Islet precursor cell (in vitro differentiated cells): ENCODE measurements at regions not wholly inside any gene's neighbourhood (a gene's known extent, or its start where the extent isn't known, plus 50 kb on each side); places are given as distances from the start of the nearest gene placed in this dataset.

Experiments
- DNase-seq: peaks from one replicate; pipeline ENCODE4 v3.0.0-alpha.2; 2018

DNA sequence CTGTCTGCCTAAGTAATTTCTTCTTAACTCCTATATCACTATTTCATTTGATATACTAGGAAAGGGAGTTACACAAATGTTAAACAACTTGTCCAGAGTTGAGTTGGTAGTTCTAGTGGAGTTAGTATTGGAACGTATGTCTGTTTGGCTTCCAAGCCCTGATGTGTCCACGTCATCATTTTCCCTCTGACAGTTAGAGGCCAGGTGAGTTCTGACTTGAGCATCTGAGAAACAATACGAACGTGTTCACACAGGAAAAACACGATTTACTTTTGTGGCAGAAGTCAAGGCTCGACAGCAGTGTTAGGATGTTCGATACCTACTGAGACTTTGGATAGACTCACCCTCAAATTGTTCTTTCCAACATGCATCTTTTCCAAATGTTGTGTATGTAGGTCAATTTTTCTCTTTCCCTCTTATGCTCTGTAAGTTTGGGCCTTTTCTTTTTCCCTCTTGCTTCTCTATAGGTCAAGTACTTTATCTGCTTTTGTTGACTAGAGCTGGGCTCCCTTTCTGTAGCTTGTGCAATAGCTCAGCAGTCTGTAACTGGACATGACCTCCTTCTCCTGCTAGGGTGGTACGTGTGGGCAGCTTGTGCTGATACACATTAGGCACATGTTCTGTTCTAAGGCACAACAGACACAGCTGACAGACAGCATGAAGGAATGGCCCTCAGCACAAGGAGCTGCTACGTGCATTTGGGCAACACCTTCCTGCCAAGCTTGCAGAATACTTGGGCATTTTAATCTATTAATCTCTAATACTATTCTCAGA, 222.9 kb downstream of the PTEN start:
- no peak for DNase-seq

DNA sequence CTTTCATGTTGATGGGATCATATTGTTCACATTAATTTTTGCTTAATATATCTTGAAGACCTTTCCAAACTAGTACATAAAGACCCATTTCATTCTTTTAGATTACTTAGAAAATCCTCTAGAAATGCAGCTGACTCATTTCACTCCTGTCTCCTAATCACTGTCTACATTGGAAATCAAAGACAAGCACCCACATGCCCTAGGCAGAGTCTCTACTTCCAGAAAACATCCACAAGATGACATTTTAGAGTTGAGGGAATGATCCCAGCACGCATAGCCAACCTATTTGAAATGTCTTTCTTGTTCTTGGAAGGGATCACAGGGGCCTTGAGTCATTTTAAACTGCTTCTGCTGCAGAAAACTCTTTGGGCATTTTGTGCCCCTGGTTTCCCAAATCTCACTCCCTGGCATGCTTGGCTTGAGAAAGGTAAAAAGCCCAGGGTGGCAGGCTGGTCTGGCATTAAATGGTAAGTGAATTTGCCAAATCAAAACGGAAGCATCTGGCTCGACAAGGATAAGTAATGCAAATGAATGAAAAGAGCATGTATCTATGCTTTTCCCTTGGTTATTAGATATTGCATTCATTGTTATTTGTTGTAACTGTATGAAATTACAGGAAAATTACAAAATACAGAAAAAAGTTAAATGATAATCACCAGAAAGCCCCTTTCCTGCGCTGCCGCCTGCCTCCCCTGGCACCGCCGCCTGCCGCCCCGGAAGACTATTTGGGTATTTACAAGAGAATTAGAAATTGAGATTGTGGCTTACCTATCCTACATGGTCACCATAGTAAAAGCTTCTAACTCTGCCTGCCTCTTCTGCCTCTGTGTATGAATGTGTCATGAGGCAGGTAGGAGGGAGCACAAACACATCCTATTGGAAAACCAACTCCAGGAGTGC, 225.3 kb downstream of the PTEN start:
- no peak for DNase-seq

DNA sequence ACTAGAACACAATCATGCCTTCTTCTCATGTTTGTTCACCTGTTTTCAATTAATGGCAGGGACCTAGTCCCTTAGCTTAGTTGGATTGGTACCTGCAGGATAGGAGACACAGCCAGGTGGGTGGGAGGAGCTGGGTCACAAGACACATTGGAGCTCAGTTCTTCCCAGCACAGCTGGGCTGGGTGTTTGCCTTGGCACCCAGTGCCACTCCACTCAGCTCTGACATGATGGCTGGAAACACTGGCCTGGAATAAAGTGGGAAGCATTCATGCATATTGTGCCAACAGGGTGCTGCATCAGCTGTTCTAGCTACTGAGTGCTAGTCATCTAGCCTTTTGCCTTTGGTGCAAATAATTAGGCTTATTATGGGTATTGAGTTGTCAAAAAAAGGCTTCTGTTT, 226.1 kb downstream of the PTEN start:
- no peak for DNase-seq

DNA sequence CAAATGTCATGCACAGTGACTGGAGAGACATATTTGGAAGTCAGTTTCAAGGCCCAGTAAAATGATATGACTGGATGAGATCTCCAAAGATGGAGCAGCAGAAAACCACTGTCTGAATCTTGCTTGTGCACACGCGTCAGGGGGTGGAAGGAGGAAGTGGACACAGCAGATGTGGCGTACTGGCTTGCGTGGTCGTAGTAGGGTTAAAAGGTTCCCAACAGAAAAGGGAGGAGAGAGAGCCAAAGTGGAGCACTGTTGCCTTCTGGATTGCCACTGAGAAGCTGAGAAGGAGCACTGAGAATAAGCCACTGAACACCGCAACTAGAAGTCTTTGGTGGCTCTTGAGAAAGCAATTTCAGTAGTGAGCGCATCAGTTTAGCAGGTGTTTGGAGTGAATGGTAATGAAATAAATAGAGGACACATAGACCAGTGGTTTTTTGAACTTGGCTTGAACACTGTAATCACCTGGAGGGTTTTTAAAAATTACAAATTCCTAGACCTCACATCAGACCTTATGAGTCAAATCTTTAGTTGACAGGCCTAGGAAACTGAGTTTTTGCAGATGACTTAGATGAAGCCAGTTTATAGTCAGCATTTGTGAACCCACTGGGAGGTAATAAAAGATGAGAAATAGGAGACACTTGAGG, 227.3 kb downstream of the PTEN start:
- DNase-seq = no peak

DNA sequence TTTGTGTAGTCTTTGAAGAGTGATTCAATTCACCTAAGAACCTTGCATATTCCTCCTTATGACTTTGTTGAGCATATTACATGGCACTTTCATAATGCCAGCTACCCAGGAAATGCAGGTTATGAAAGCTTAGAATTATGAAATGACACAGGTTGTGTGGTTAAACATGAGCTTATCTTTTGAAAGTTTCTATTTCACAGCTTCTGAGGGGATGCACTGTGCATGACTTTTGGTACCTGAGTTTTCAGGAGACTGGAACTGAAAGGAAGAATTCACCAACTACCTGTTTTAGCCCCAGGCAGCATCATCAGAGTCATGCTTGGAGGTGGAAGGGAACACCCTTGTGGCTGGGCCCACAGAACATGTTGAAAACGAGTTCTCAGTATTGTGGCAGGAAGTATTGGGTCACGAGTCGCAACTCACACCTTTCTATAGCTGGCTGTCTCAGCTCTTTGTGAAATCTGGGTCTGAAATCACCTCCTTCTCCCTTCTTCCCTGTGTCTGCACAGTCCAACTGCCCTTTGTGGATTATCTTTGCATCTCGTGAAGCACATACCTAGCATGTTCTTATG, 228.2 kb downstream of the PTEN start:
- DNase-seq = no peak

DNA sequence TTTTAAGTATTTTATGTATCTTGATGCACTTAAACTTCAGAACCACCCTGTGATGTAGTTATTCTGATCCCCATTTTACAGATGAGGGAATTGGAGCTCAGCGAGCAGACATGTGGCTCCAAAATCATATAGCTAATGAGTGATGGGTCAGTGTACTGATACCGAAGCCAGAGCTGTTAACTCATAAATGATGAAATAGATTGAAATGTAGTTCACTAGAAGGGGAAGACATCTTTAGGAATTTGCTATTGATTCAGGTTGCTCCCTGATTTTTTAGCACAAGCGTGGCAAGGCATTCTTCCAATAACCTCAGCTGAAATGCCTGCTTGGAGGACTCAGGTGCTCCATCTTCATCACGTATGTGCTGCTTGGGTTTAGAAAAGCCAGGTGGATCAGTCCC, 228.8 kb downstream of the PTEN start:
- DNase-seq = no peak

DNA sequence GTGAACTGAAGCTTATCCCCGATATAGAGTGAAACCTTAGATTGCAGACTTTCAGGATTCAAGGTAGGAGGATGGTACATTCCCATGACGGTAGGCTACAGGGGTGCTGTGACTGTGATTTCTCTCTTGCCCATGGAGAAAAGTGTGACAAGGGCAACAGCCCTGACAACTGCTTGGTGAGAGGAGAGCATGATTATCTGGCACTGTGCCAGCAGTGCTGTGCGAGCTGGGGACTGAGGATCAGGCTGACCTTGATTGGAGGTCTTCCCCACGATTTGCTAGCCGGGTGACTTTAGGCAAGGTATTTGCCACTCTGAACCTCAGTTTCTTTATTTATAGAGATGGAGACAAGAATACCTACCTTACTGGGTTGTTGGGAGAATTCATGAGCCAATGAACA, 229.5 kb downstream of the PTEN start:
- DNase-seq = no peak

DNA sequence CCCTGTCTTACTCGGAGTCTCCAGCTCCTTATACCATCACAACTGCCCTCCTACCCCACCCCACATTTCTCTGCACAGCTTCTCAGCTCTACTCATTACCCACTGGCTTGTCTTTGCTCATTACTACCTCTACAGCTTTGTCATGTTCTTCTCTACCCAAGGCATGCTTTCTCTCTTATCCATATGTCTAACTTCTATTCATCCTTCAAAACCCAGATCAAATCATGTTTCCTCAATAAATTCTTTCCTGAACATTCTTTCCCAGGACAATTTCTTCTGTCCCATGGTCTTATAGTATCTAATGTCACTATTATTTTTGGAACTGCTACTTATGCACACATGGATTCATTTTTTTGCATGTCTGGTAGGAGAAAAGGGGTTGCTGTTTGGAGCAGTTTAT, 231.4 kb downstream of the PTEN start:
- DNase-seq = no peak

DNA sequence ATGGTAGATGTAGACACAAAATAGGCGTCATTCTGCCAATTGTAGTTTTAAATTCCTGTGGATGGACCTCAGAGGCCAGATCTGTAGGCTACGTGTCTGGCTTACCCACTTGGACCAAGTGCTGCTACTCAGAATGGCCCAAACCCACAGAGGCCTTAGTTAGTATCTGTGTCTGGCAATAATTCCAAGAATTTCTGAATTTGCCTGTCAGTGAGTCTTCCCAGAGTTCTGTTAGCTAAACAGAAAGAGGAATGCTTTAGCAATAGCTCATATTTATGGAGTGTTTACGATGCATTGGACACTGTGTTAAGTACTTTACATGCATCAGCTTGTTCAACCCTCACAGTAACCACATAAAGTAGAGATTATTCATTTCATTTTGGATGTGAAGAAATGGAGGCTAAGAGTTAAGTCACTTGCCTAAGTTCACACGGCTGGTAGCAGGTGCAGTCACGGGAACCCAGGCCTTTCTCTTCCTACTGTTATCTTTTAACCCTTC, 231.8 kb downstream of the PTEN start:
- DNase-seq = no peak

DNA sequence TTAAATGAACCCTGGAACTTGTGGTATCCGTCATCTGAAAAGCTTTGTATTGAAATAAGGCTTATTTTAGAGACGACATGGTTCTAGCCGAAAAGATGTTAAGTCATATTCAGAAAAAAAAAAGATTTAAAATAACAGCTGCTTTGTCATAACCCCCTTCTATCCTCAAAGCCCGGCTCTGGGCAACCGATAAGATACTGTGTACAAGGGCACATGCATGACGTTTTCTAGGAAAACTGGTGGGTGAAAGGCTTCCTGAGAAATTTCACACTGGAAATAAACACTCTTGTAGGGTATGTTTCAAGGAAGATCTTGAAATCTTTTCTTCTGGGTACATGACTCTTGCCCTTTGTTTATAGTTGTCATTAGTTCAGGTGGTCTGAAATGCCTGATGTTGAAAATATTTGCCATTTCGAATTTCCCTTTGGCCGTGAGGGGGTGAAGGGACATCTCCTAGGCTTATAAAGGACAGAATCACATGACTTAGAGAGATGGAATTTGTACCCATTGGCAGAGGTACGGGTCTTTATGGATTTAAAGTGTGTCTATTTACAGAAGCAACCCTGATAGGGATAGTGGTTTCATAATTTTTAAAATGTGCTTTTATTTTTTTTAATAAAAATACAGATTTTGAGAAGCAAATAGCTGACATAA, 232.5 kb downstream of the PTEN start:
- no peak for DNase-seq

DNA sequence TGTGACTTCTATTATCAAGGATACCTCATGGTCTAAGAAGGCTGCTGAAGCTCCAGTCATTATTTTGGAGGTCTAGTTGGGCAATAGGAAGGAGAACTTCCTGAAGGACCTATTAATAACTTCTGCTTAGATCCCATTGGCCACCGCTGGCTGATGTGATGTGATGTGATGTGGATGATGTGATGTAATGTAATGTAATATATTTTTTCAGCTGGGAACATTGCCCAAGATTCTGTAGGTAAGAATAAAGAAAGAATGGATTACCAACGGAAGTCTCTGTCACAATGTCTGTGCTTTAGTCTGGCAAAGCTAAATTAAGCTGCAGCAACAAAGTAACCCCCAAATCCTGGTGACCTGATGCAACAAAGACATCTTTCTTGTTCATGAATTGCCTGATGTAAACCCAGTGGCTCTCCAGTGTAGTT, 233.7 kb downstream of the PTEN start:
- no peak for DNase-seq

DNA sequence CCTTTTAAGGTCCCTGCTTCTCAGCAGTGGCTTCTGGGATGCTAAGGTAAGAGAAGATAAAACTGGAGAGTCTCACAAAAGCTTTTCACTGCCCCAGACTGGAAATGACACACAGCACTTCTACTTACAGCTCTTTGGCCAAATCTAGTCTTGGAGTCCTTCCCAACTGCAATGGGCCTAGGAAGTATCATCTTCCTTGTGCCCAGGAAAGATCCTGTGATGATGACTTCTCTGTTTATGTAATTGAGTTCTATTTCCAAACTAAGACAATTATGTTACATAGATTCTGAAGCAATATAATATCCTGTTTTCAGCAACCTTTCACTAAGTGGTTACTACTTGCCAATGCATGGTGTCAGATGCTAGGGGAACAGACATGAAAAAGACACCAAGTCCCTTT, 234.1 kb downstream of the PTEN start:
- no peak for DNase-seq

DNA sequence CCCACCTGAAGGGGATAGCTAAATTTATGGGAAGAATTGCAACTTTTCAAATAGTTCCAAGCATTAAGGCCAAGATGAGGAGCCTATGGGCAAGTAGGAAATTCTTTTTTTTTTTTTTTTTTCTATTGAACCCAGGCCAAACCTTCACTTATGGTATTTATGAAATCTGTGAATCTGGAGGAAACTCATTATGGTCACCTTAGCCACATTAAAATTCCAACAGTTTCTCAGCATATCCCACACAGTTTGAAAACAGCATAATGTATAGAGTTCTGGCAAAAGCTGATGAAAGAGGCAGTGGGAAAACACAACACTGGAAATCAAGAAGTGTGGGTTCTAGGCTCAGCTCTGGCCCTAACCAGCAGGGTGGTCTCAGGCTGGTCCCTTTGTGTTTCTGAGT, 236.9 kb downstream of the PTEN start:
- DNase-seq = no peak

DNA sequence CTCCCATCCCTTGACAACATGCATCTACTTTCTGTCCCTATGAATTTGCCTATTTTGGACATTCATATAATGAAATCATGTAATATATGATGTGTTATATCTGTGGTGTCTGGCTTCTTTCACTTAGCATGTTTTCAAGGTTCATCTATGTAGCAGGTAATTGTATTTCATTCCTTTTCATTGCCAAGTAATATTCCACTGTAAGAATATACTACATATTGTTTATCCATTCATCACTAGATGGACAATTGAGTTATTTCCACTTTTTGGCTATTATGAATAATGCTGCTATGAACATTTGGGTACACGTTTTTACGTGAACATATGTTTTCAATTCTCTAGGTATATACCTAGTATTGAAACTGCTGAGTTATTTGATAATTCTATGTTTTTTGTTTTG, 238.2 kb downstream of the PTEN start:
- no peak for DNase-seq

DNA sequence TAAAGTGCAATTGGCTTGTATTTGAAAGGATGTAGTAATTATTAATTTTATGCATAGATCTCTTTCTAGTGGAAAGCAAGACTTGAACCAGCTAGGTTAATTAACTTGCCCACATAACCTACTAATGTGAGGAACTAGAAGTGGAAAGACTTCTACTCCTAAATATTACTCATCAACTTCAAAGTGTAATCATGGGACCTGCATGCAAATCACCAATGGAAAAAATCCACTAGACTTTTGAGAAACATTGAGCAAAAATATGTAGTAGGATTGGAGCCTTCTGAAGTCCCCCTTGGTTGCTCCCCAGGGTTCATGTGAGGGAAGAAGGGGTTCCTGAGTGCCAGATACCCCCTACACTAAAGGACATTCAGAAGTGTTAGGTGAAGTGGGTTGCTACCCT, 240.2 kb downstream of the PTEN start:
- no peak for DNase-seq

DNA sequence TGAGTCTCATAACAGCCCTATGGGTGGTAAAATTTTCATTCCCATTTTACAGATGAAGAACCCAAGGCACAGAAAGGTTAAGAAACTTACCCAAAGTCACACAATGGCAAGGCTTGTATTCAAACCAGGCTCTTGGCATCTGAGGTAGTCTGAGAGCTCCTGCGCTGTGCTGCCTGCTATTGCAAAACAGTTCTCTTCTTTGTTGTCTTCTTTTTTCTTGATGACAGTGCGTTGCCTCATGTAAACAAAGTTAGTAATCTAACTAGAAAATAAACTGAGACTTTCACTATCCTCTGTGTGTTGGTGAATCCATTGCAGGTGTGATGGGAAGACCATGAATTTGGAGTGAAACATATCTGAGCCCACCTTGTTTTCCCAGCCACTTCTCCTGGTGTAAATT, 240.8 kb downstream of the PTEN start:
- DNase-seq = no peak

DNA sequence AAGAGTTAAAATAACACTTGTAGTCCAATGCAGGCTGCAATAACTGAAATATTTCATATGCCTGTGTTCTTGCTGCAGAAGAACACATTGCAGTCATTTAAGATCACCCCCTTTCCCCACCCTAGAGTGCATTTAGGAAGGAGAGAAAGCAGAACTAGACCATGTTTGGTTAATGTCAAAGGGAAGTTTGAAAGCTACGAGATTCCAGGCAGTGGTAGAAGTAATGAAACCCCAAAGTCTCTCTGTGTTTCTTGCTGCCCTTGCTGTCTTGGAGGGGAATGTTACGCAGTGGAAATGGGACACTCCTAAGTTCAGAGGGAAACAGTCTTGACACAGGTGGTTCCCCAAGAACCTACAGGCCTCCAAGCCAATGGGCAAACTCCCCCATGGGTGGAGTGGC, 242.9 kb downstream of the PTEN start:
- no peak for DNase-seq

DNA sequence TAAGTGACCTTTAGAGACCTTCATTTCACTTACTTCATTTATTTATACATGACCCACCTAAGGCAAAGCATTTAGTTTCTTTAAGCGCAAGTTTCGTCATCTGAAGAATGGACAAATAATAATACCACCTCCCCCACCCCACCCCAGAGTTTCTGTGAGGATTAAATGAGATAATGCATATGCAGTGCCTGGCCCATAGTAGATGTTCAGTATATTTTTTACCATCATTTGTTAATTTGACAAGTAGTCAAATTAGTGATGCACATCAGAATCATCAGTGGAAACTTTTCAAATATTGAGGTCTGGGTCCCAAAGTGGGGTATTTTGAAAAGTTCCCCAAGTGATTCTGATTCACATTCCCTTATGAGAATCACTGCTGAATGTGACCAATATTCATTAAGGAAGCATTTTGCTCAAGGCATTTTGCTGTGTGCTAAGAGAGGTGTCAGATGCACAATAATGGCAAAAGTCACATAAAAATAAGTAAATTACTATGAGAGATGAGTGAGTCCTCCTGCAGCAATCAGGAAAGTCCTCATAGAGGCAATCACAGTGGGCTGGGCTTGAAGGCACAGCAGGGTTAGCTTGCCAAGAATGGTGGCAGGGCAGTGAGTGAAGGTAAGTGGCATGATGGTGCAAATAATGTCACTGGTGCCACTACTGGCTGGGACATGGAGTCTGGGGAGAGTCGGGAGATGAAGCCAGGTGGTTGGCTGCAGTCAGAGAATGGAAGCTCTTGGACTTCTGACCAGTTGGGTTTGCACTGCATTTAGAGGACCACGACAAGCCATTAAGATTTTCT, 244.1 kb downstream of the PTEN start:
- no peak for DNase-seq

DNA sequence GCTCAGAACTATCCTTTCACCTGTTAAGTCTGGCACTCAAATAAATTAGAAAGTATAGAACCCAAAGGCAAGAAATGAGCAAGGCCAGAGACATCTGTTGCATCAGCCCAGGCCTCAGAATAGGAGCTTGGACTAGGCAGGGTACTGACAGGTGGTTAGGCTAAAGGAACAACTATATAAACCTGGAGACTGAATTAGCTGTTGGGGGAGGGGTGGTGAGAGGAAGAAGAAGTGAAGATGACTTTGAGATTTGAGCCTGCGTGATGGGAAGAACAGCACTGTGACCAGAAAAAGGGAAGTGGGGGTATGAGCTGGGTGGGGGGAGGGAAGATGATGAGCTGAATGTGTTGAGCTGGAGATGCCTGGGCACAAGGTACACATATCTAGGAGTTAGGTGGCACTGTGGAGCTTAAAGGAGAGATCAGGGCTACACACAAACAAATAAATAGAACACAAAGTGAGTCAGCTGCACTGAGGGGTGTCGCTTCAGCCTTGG, 244.7 kb downstream of the PTEN start:
- no peak for DNase-seq

DNA sequence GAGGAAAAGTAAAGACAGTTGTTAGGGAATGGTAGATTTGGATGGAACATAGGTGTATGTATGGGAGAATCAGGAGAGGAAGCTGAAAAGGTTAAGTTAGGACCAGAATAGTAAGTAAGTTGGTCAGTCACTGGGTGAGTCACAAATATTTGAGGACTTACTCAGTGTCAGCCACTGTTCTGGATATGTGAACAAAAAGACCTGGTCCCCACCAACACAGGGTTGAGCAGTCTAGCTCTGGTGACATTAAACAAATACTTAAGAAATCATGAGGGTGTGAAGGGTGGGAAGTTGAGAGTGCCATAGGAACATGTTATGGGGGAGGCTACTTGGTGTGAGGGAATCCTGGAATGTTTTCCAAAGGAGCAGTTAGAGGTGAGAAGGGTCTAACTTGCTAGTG, 246.9 kb downstream of the PTEN start:
- DNase-seq = peak; percentile 77

DNA sequence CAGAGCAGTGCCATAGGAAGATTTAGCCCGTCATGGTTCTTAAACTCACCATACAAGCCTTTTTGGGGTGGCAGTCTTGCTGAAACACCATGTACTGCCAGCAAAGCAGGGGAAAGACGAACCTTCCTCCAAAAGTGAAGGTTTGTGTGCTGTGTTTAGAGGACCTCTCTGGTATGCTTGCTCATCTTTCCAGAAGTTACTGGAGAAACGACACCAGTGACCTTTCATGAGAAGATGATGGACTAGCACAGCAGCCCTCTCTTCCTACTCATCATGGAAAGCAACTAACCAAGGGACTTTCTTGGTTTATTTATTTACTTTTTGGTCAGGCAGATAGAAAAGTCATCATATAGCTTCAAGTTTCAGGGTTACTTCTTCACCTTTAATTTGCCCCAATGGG, 247.4 kb downstream of the PTEN start:
- DNase-seq = no peak

DNA sequence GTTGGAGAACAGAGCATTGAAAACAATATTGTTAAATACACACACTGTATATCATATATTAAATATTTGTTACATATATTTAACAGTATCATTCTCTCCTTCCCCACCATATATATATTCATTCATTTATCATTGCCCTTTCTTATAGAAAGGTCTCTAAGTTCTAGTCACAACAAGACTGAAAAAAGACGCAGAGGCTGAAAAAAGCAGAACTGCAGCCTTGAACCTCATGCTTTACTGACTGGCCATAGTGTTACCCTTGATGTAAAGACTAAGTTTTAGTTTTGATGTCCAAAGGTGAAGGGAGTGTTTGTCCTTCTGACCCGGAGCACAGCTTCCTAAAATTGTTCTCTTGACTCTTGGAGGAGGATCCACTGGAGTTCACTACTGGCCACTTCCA, 247.9 kb downstream of the PTEN start:
- no peak for DNase-seq
